PC-9 (cell line): ENCODE measurements at regions not wholly inside any gene's neighbourhood (a gene's known extent, or its start where the extent isn't known, plus 50 kb on each side); places are given as distances from the start of the nearest gene placed in this dataset.

ENCODE experiments used
- BruUV-seq: library from RNA; stranded (reverse); fragments of 400-500 nt; replicated peaks from 2 replicates; lab custom pipeline; 2021; lab: Mats Ljungman, UMichigan
- CTCF ChIA-PET: fragments of 300-600 bp; sonication (Branson Sonifier 250); formaldehyde crosslinking; loops from one replicate; lab custom pipeline; 2022; ENCODE audit warnings: antibody characterized with exemption; lab: Charles Lee
- POLR2A ChIA-PET: fragments of 300-600 bp; sonication (Branson Sonifier 250); formaldehyde crosslinking; loops from one replicate; lab custom pipeline; 2022; ENCODE audit warnings: antibody characterized with exemption; ENCODE audit not compliant: unreplicated experiment; lab: Charles Lee
- DNase-seq, 2 experiments: peaks; one replicate each; pipeline versions ENCODE4 v3.0.0 to v3.0.0-alpha.2; 2015 to 2022; ENCODE audit warnings: mixed read lengths in 1 of 2
- H2AFZ ChIP-seq: fragments of 200-600 bp; sonication (generic); 2 replicates; pipeline ENCODE4 v1.8.1; 2017; ENCODE audit warnings: antibody characterized with exemption
- H3F3A ChIP-seq: fragments of 200-600 bp; sonication (generic); 2 replicates; pipeline ENCODE4 v1.8.1; 2017; ENCODE audit warnings: antibody characterized with exemption, mild to moderate bottlenecking, low read depth; ENCODE audit not compliant: insufficient read depth
- H3K27ac ChIP-seq: fragments of 200-600 bp; sonication (generic); 2 replicates; pipeline ENCODE4 v1.6.1; 2016; ENCODE audit warnings: mixed run types
- H3K27me3 ChIP-seq: fragments of 200-600 bp; sonication (generic); 2 replicates; pipeline ENCODE4 v1.6.1; 2016; ENCODE audit warnings: low read depth, mixed run types; ENCODE audit not compliant: insufficient read depth
- H3K36me3 ChIP-seq: fragments of 200-600 bp; sonication (generic); 2 replicates; pipeline ENCODE4 v1.6.1; 2016; ENCODE audit warnings: low read depth, mixed run types
- H3K4me1 ChIP-seq: fragments of 200-600 bp; sonication (generic); replicated peaks from 2 replicates; pipeline ENCODE4 v1.6.1; 2016; ENCODE audit warnings: mixed run types; ENCODE audit not compliant: insufficient read depth
- H3K4me2 ChIP-seq: fragments of 200-600 bp; sonication (generic); 2 replicates; pipeline ENCODE4 v1.6.1; 2017; ENCODE audit warnings: mixed run types
- H3K4me3 ChIP-seq: fragments of 200-600 bp; sonication (generic); 2 replicates; pipeline ENCODE4 v1.6.1; 2016; ENCODE audit warnings: mixed run types
- H3K79me2 ChIP-seq: fragments of 200-600 bp; sonication (generic); 2 replicates; pipeline ENCODE4 v1.6.1; 2017; ENCODE audit warnings: low read depth, mixed run types
- H3K9me2 ChIP-seq: fragments of 200-600 bp; sonication (generic); 2 replicates; pipeline ENCODE4 v1.8.1; 2017; ENCODE audit warnings: mild to moderate bottlenecking; ENCODE audit not compliant: insufficient read depth
- H3K9me3 ChIP-seq: fragments of 200-600 bp; sonication (generic); 2 replicates; pipeline ENCODE4 v1.8.1; 2016; ENCODE audit warnings: low read depth; ENCODE audit not compliant: insufficient read depth
- H4K20me1 ChIP-seq: fragments of 200-600 bp; sonication (generic); 2 replicates; pipeline ENCODE4 v1.8.1; 2017; ENCODE audit not compliant: insufficient read depth
- CTCF ChIP-seq: fragments of 200-600 bp; sonication (generic); conservative IDR thresholded peaks from 2 replicates; pipeline ENCODE4 v1.6.1; 2017; ENCODE audit warnings: mixed run types, antibody characterized with exemption, mild to moderate bottlenecking, moderate library complexity
- EZH2 ChIP-seq: fragments of 200-600 bp; sonication (generic); IDR thresholded peaks from 2 replicates; pipeline ENCODE4 v1.8.0; 2017; ENCODE audit warnings: antibody characterized with exemption, low read depth
- intact Hi-C: fragments of 100-400 bp; cut with micrococcal nuclease; formaldehyde crosslinking; loops from one replicate; pipeline ENCODE4 v1.10.0; 2022; ENCODE audit not compliant: unreplicated experiment

- Histone ChIP-seq H3K9me2 (no peaks in the 10 kb centered on the region), H3K9me3 (no peaks in the 10 kb centered on the region), H2AFZ (no peak overlapping the region), H3K79me2 (no peaks in the 10 kb centered on the region), H3F3A (no peaks in the 10 kb centered on the region), H3K27me3 (no peaks in the 10 kb centered on the region), H3K36me3 (no peaks in the 10 kb centered on the region), H3K4me2 (no peak overlapping the region), H3K27ac (no peak overlapping the region), H3K4me1 (no peaks in the 10 kb centered on the region), H4K20me1 (no peaks in the 10 kb centered on the region), H3K4me3 (no peak overlapping the region)
- DNase-seq = no peak
- no peak for TF ChIP-seq EZH2
- TF ChIP-seq CTCF = no peak
- ChIA-PET CTCF (no interaction called here), POLR2A (no interaction called here)
- BruUV-seq = no TSS peak
- intact Hi-C loops = no loop called here
Measured at GRCh38 chr3:82954486-82954885, 1193.0 kb upstream of the GBE1 start.

GRCh38 chr3:82942041-82942440, 1180.6 kb upstream of the GBE1 start:
- BruUV-seq = no TSS peak
- TF ChIP-seq CTCF (no peak), EZH2 (no peak)
- Histone ChIP-seq H3K79me2 (no peaks in the 10 kb centered on the region), H3K27ac (no peak overlapping the region), H3K36me3 (no peaks in the 10 kb centered on the region), H3K4me3 (no peak overlapping the region), H2AFZ (no peak overlapping the region), H3F3A (no peaks in the 10 kb centered on the region), H4K20me1 (no peaks in the 10 kb centered on the region), H3K4me2 (no peak overlapping the region), H3K9me2 (no peaks in the 10 kb centered on the region), H3K27me3 (no peaks in the 10 kb centered on the region), H3K4me1 (no peaks in the 10 kb centered on the region), H3K9me3 (no peaks in the 10 kb centered on the region)
- CTCF ChIA-PET = no interaction called here
- intact Hi-C loops = no loop called here
- POLR2A ChIA-PET = no interaction called here
- no peak for DNase-seq

GRCh38 chr3:82940124-82940523, 1178.7 kb upstream of the GBE1 start:
- Histone ChIP-seq H3K9me3 (no peaks in the 10 kb centered on the region), H3K9me2 (no peaks in the 10 kb centered on the region), H3K79me2 (no peaks in the 10 kb centered on the region), H3K4me2 (no peak overlapping the region), H2AFZ (no peak overlapping the region), H3K4me1 (no peaks in the 10 kb centered on the region), H3K36me3 (no peaks in the 10 kb centered on the region), H3K27ac (no peak overlapping the region), H3K4me3 (no peak overlapping the region), H3K27me3 (no peaks in the 10 kb centered on the region), H4K20me1 (no peaks in the 10 kb centered on the region), H3F3A (no peaks in the 10 kb centered on the region)
- intact Hi-C loops = no loop called here
- ChIA-PET CTCF (no interaction called here), POLR2A (no interaction called here)
- TF ChIP-seq EZH2 = no peak
- no peak for TF ChIP-seq CTCF
- BruUV-seq = no TSS peak
- DNase-seq = no peak
